B cell (primary cell): ENCODE measurements at regions not wholly inside any gene's neighbourhood (a gene's known extent, or its start where the extent isn't known, plus 50 kb on each side); places are given as distances from the start of the nearest gene placed in this dataset.

Source experiments
- CTCF ChIP-seq: fragments of 200-600 bp; IDR thresholded peaks from one replicate; pipeline ENCODE4 v1.8.0; 2022; ENCODE audit warnings: antibody characterized with exemption, mild to moderate bottlenecking
- EZH2 ChIP-seq: IDR thresholded peaks from 2 replicates; pipeline ENCODE4 v1.6.1; 2012; ENCODE audit warnings: borderline replicate concordance, low read depth, mild to moderate bottlenecking, moderate library complexity, low read length; ENCODE audit not compliant: insufficient read depth, poor library complexity, severe bottlenecking

GRCh38 chr10:128624656-128625530, 498.7 kb upstream of the MKI67 start:
- no peak for TF ChIP-seq CTCF
- TF ChIP-seq EZH2, result no peak
